GM18498 (cell line): ENCODE measurements at regions not wholly inside any gene's neighbourhood (a gene's known extent, or its start where the extent isn't known, plus 50 kb on each side); places are given as distances from the start of the nearest gene placed in this dataset.
A peak's percentile ranks its signal among the peaks of the same experiment; 100 is the strongest.
"Not testable (repeated sequence)": the region's sequence is repeated elsewhere in the genome, so short reads cannot be mapped to it uniquely, and the experiment has no call there.

Experiments used
- ATAC-seq: cut with Tn5 transposase; IDR thresholded peaks from one replicate; pipeline ENCODE4 v1.9.1; 2021; ENCODE audit warnings: mild to moderate bottlenecking, moderate library complexity; ENCODE audit not compliant: unreplicated experiment

DNA sequence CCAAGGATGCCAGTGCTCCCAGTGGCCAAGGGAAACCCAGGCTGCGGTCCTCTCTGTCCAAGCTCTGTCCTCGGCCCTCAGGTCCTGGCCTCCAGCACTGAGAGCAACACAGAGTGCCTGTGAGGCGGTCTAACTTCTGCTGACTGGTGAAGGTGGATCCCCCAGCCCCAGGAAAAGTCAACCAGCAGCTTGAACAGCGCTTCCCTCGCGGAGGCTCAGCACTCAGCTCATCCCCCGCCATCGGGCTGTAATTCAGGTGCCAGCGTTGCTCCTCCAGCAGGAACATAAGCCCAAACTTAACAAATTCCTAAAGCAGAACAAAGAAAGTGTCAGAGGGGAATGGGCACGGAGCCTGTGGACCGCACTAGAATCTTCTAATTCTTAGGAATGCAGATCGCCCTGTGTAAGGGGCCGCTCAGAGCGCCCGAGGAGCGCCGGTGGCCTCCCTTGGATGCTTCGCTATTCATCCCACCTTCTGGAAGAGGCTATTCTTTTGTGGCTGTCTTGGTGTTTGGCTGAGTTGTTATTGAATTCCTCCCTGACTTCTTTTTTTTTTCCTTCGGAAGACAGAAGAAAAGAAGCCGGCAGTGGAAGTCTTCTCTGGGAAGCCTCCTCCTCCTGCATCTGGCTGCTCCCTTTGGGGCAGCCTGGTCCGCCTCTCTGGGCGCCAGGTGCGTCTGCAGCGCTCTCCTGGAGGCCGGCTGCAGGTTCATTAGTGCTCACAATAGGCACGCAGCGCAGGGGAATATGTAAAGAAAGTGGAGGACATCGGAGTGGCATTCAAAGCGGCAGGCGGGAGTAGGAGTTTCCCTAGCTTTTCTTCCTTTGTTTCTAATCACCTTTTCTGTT, 905.6 kb downstream of the TSN start:
- ATAC-seq = no peak

DNA sequence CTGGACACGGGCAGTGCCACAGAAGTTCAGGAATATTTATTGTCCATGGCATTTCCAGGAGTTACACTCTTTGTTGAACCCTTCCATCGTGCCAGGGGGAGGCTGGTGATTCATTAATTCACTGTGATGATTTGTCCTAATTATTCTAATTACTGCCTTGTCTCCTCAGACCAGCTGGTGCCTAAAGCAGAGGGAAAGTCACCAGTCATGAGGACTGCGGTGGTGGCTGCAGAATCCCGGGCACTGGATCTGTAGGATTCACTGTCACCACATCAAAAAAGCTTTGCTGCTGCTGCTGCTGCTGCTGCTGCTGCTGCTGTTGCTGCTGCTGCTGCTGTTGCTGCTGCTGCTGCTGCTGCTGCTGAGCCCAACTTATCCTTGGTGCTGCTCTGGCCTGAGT, 908.2 kb downstream of the TSN start:
- ATAC-seq = no peak

DNA sequence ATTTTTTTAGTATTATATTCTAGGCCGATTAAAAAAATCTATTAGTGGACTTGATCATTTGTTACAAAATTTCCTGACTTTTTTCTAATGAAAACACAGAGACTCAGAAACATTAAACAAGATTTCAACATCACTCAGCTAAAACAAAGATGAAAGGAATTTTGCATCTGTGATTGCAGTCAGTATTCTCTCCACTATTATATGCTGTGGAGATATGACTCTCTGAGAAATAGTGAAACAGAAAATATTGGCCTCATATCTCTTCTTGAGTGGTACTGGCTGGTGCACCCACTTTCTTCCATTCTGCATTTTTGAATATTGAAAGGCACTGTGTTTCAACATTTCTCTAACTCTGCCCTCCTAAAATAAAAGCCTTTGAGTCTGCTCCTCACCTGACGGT, 914.2 kb downstream of the TSN start:
- ATAC-seq = no peak

DNA sequence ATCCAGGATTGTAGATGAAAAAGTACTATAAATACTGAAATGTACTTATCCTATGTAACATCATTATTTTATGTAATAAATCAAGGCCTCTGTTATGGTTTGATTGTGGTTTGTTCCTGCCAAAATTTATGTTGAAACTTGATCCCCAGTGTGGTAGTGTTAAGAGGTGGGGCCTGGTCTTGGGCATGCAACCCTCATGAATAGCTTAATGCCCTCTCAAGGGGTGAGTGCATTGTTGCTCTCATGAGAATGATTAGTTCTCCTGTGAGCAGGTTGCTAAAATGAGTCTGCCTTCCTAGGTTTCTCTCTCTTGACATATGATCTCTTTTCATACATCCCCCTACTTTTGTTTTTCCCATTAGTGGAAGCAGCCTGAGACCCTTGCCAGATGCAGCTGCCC, 915.4 kb downstream of the TSN start:
- ATAC-seq = no peak

DNA sequence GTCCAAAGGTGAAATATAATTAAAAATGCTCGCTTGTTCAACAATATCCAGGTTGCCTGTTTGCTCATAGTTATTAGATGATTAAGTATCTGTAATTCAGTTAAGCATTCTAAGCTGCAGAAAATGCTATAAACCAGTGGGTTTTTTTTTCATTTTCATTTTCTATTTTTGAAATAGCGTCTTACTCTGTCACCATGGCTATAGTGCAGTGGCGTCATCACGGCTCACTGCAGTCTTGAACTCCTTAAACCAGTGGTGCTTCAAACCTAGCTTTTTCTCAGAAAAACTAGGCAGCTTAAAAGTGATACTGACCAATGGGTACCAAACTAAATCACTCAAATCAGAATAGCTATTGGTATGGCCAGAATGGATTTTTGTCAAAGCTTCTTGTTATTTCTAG, 925.2 kb downstream of the TSN start:
- no peak for ATAC-seq

DNA sequence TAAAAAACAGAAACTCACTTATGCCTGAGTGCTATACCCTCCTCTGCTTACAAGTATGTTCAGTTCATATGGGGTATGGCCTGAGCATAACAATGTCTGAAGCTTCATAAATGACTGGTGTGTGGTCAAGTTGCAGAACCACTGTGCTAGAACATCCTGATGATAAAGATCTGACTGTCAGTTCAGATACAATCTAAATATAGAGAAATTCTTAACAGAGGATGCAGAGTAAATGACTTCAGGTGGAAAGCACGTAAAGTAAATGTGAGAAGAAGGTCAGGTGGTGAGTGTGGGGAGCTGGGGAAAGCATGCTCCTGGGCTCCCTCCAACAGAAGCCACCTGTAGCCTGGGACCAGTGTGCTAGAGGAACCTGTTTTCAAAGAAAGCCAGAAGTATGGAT, 926.2 kb downstream of the TSN start:
- peak; percentile 86 for ATAC-seq

DNA sequence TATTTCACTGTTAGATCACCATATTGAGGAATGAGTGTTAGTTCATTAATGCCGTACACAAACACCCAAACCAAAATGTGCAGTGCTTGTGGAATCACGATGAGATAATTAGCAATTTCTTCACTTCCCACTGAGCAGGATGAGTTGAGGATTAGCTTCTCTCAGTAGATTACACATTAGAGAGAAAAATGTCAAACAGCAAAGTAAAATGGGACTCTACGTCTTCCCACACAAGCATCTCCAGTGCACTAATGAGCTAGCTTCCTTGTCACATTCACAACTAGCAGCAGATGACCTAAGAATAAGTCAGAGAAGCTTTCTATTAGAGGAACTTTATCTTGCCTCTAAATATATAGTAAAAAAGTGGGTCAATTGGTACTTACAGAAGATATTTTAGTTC, 926.9 kb downstream of the TSN start:
- no peak for ATAC-seq

DNA sequence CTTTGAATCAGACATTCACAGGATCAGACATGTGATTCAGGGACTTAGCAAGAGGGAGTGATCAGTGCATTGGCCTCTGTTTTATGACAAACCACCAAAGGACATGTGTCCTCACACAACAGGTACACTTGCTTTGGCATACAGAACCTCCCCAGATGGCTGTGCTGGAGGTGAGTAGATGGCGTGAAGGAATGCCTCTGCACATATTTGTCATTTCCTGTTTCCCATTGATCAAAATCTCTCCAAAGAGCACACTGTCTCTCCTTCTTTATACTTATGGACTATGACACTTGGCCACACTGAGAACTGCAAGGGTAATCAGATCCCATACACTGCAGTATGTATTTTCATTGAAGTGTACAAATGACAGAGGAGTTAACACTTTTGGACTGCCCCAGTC, 927.6 kb downstream of the TSN start:
- ATAC-seq = no peak

DNA sequence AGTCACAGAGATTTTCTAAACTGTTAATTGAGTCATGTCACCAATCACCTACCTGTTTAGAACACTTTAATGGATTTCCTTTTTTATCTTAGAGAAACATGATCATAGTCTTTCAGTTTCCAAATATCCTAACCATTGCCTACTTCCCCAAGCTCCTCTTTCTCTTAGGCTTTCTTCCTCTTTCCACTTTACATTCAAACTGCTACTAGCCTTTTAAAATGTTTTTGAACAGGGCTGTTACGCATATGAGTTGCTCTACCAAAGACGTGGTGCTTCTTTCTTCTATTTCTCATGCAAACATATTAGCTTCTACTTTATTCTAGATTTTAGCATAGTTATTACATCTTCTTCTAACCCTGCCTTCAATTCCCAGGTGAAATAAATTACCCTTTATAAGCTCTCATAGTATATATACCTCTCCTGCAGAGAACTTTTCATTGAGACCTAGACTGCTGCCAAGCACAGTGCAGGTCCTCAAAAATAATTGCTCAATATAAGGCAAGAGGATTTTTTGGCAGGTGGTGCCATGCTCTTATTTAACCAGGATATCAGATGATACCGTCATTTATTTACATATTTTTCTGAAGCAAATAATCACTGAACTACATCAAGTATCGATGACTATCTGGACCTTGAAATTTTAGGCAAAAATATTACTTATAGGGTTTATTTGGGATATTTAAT, 937.1 kb downstream of the TSN start:
- no peak for ATAC-seq

DNA sequence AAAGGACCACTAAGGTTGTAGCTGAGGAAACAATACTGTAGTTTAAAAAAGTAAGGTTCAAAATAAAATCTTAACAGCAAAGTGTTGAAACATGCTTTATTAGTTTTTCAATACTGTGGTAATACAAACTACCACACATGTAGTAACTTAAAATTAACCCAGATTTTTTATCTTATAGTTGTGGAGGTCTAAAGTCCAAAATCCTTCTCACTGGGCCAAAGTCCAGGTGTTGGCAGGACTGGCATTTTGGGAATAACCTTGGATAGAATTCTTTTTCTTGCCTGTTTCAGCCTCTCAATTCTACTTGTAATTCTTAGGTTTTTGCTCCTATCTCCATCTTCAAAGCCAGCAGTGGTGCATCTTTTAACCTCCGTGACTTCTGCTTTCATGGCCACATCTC, 942.0 kb downstream of the TSN start:
- ATAC-seq = no peak

DNA sequence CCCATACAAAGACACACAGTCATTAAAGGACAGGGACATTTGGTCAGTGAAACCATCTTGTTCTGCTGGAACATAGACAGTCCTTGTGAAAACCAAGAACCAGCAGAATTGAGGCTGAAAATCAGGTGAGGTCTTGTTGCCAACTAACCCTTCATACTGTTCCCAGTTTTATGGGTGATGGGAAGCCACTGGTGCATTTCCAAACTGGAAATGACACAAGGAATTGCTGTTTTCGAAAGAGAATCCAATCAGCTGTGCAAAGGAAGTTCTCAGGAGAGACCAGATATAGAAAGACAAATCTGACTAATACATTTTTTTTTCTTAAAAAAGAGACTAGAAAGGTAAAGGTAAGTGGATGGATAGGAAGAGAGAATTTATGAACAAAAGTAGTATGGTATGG, 948.2 kb downstream of the TSN start:
- no peak for ATAC-seq

DNA sequence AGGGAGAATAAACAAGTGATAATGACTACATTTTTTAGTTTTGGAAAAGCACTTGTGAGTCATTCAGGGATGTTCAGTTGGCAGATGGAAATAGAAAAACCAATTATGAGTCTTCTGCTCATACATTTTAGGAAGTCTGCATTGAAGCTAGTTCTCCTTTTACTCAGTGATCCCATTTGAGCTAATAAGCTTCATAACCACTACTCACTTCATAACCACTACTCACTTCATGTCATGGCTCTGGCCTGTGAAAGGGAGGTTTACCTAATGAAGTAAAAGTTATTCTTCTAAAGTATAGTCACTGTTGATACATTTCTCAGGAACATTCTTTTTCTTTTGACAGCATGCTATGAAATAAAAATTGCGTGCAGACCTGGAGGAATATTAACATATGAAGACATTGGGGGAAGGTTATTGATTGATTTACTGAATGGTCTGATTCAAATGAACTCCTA, 948.7 kb downstream of the TSN start:
- peak; percentile 64 for ATAC-seq

DNA sequence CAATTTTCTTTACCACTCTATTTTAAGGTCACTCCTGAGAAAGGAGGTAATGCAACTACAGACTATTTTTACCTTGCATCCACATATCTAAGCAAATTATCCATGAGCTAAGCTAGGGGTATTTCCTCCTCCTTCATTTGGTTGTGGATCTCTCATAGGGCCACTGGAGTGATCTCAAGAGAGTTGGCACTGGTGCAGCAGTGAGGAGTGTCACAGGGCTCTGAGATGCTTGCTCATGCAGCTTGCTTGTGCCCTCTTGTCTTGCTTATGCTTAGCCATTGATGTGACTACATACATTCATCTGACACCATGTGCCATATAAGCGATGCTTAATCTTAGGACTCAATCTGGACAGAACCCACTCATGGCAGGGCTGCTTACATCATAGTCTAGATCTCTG, 950.3 kb downstream of the TSN start:
- ATAC-seq = no peak

DNA sequence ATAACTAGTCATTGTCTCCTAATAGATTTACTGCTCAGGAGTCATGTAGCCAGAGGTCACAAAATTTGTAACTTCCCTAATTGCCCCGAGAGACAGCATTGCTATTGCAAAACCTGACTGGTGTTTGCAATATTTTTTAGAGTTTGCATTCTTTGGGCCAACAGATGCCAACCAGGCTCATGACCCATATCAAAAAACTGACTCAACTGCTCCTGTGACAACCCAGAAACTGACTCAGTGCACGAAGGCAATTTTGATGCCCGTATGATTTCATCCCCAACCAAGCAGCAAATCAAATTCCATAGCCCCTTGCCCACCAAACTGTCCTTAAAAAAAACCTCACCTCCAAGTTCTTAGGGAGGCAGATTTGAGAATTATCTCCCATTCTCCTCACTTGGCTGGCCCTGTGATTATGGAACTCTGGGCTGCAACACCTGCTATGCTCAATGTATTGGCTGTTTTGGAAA, 951.3 kb downstream of the TSN start:
- no peak for ATAC-seq

DNA sequence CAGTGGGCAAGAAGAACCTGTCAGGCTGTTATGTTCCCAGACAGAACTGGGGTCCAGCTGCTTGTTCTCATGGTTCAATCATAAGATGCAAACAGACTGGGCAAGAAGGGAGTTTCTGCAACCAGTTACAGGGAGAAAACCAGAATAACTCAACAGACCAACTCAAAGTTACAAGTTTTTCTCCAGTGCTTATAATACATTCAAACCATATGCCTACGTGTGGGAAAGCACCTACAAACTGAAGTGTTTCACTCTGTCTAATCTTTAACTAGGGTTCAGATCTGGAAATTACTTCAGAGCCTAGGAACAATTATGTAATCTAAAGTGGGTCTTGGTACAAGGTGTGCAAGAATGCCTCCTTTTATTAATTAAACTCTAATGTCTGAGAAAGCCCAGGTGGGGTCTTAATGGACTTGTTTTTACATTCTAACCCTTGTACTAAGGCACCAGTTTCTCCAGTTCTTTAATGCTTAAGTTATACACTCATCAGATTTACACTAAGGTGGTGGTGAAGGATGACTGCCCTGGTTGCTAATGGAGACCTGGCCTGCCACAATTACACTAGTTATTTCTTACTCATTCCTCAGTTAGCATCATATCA, 951.9 kb downstream of the TSN start:
- ATAC-seq = peak; percentile 73

DNA sequence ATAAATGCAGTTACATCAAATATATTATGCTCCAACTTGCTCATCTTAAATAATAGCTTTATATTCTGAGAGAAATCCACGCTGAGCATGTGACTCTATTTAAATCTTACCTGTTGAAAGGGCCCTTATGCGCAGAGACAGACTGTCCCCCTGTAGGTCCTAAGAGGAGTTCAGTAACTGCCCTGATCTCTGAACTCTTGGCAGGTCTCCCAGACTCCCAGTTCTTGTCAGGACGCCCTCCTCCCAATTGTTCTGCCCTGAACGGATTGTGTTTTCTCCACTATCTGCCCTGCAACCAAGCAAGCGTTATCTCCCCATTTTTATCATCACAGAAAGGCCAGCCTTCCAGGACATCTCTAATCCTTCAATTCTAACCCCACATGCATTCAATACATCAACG, 954.6 kb downstream of the TSN start:
- ATAC-seq = no peak

DNA sequence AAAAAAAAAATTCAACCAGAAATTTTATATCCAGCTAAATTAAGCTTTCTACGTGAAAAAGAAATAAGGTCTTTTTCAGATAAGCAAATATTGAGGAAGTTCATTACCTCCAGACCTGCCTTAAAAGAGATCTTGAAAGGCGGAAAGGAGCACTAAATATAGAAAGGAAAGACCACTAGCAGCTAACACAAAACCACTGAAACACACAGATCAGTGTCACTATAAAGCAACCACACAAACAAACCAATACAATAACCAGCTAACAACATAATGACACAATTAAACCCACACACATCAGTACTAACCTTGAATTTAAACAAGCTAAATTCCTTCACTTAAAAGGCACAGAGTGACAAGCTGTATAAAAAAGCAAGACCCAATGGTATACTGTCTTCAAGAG, 958.3 kb downstream of the TSN start:
- ATAC-seq = no peak

DNA sequence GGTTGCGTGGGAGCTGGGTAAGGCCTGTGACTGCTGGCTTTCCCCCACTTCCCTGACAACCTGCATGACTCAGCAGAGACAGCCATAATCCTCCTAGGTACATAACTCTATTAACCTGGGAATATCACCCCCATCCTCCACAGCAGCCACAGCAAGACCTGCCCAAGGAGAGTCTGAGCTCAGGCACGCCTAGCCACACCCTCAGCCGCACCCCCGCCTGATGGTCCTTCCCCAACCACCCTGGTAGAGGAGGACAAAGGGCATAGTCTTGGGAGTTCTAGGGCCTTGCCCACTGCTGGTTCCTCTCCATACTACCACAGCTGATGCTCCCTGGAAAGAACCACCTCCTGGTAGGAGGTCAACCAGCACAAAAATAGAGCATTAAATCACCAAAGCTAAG, 965.4 kb downstream of the TSN start:
- ATAC-seq = not testable (repeated sequence)

DNA sequence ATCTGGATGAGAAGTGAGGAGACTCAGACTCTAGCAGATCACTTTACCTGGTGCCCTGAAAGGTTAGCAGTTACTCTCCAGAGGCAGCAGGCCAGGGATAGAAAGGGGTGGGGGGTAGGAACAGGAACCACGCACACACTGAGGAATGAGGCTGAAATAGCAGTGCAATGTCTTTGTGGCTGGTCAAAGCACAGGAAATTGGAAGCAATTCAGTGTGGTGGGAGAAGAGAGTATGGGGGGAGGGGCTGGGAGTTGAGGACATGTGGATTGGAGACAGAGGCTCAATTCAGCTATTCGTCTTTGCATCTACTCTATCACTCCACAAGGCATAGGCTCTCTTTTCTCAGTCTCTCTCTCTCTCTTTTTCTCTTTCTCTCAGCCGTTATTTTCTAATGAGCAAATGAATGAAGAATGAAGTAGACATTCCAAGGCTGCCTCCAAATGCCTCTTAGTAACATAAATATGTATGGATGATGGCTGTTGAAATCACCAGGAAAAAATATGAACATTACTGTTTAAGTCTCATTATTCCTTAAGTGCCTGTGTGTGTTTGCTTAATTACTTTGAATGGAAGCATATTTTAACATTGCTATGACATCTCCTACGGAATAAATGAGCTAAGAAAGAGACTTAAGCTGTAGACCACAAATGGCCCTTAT, 979.4 kb downstream of the TSN start:
- ATAC-seq = no peak

DNA sequence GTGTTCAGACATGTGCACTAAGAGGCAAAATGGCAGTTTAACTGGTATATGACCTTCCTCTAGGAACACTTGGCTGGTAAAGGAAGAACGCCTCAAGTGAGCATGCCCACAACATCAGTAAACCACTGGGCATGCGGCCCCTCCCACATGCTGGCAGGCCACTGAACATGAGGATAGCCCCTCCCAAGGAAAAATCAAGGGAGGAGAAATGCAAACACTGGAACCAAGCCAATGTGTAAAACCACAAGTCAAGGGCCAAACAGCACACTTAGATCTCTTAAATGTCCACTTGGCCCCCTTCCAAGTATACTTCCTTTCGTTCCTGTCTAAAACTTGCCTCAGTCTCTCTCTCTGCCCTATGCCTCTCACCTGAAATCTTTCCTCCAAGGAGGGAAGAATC, 980.8 kb downstream of the TSN start:
- ATAC-seq = no peak

DNA sequence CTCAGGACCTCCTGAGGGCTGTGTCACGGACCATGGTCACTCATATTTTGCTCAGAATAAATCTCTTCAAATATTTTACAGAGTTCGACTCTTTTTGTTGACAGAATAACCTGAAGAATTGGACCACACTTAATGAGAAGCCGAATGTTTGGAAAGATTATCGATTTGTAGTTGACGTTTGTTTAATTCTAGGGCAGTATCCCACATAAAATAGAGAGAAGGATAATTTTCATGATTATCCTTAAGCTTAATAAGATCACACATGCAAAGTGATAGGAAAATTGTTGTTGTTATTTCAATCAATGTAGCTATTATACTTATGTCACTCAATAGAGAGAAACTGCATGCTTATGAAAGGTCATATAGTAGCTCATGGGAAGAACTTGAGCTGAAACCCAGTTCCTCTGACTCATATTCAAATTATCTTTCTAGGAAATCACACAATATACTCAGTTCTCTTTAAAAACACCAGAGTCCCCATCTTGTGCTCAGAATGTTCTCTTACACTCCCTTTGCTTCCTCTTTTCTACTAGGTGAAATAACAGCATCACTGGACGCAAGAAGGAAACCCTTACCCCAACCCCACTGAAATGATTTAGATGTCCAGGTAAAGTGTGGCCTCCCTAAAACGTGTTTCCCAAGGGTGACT, 982.1 kb downstream of the TSN start:
- peak; percentile 76 for ATAC-seq
